ENCODE measurements at regions not wholly inside any gene's neighbourhood (a gene's known extent, or its start where the extent isn't known, plus 50 kb on each side); places are given as distances from the start of the nearest gene placed in this dataset.

- no peaks in the 10 kb centered on the region for H3K27me3 ChIP-seq (ENCODE audit: insufficient read depth)
- no peak for DNase-seq
- no peaks in the 10 kb centered on the region for H3F3A ChIP-seq (replicated peaks; ENCODE audit: insufficient read depth)
- no peaks in the 10 kb centered on the region for H4K20me1 ChIP-seq (ENCODE audit: insufficient read depth)
- no peaks in the 10 kb centered on the region for H3K9me3 ChIP-seq
- H2AFZ ChIP-seq (ENCODE audit: low read depth): no peak overlapping the region
- no peak overlapping the region for H3K4me3 ChIP-seq (ENCODE audit: low read depth in 2 of 2, low read length in 1 of 2)
- H3K9ac ChIP-seq: no peak overlapping the region
- H3K4me2 ChIP-seq: no peak overlapping the region
- no peaks in the 10 kb centered on the region for H3K36me3 ChIP-seq (replicated peaks in 1 of 2; ENCODE audit: control insufficient read depth in 1 of 2, insufficient read depth in 2 of 2, low read length in 1 of 2)
- H3K79me2 ChIP-seq (ENCODE audit: insufficient read depth): no peaks in the 10 kb centered on the region
- WGBS (ENCODE audit: low lambda C conversion rate): 73% methylated on average over 3 of the region's 3 CpGs
- H3K27ac ChIP-seq (ENCODE audit: low read depth in 2 of 2, low read length in 1 of 2): no peak overlapping the region
- H3K9me2 ChIP-seq: no peaks in the 10 kb centered on the region
- TF ChIP-seq MAX (IDR thresholded peaks at IDR 0.05; ENCODE audit: low read depth): no peak
- no peak for TF ChIP-seq MXI1 (IDR thresholded peaks at IDR 0.05; ENCODE audit: low read depth, low read length)
- no peak for TF ChIP-seq NRF1 (IDR thresholded peaks at IDR 0.05; ENCODE audit: low read depth, low read length)
- TF ChIP-seq TAF1 (IDR thresholded peaks at IDR 0.05; ENCODE audit: borderline replicate concordance, low read depth, low read length): no peak
- TF ChIP-seq FOSL2 (IDR thresholded peaks at IDR 0.05; ENCODE audit: borderline replicate concordance, low read depth): no peak
- TF ChIP-seq FOXM1 (IDR thresholded peaks at IDR 0.05; ENCODE audit: low read depth): no peak
- TF ChIP-seq, protein P1, sequence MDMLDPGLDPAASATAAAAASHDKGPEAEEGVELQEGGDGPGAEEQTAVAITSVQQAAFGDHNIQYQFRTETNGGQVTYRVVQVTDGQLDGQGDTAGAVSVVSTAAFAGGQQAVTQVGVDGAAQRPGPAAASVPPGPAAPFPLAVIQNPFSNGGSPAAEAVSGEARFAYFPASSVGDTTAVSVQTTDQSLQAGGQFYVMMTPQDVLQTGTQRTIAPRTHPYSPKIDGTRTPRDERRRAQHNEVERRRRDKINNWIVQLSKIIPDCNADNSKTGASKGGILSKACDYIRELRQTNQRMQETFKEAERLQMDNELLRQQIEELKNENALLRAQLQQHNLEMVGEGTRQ (IDR thresholded peaks at IDR 0.05; ENCODE audit: borderline replicate concordance, low read depth, low read length): no peak
- TF ChIP-seq FOXJ3 (CRISPR knock-in tag; IDR thresholded peaks at IDR 0.05): no peak
- no peak for TF ChIP-seq GABPA (IDR thresholded peaks at IDR 0.05; ENCODE audit: low read depth)
- no peak for TF ChIP-seq TCF12 (IDR thresholded peaks at IDR 0.05)
- TF ChIP-seq MEF2A (IDR thresholded peaks at IDR 0.05; ENCODE audit: borderline replicate concordance, low read depth): no peak
- H3K4me1 ChIP-seq (ENCODE audit: control insufficient read depth in 1 of 2, insufficient read depth in 2 of 2, low read depth in 1 of 2, low read length in 1 of 2): no peaks in the 10 kb centered on the region; a peak in 1 of 4 replicates
- CTCF ChIA-PET: interaction anchor here (0.5 to 1.8 kb wide), 5 partner anchors 13 to 1494 kb away, joined by 3 to 4 read pairs (median 3); no protein-coding TSS in a partner anchor
- POLR2A ChIA-PET: no interaction called here
These were observed 108.5 kb upstream of the GPC6 start for GRCh38 chr13:93118081-93118615.

GRCh38 chr13:93140912-93141311 is 85.7 kb upstream of the GPC6 start:
- CTCF ChIA-PET: no interaction called here
- H3F3A ChIP-seq (replicated peaks; ENCODE audit: insufficient read depth): no peaks in the 10 kb centered on the region
- no peaks in the 10 kb centered on the region for H3K27me3 ChIP-seq (ENCODE audit: insufficient read depth)
- H3K36me3 ChIP-seq (replicated peaks in 1 of 2; ENCODE audit: control insufficient read depth in 1 of 2, insufficient read depth in 2 of 2, low read length in 1 of 2): no peaks in the 10 kb centered on the region
- no peak overlapping the region for H3K27ac ChIP-seq (ENCODE audit: low read depth in 2 of 2, low read length in 1 of 2)
- H2AFZ ChIP-seq (ENCODE audit: low read depth): no peak overlapping the region
- H3K9me3 ChIP-seq: no peaks in the 10 kb centered on the region
- no peak for DNase-seq
- no peaks in the 10 kb centered on the region for H4K20me1 ChIP-seq (ENCODE audit: insufficient read depth)
- no peak overlapping the region for H3K9ac ChIP-seq
- TF ChIP-seq JUND (IDR thresholded peaks at IDR 0.05) (no peak), USF1 (IDR thresholded peaks at IDR 0.05; ENCODE audit: borderline replicate concordance, low read depth) (no peak), TAF1 (IDR thresholded peaks at IDR 0.05; ENCODE audit: borderline replicate concordance, low read depth, low read length) (no peak)
- H3K4me1 ChIP-seq (ENCODE audit: control insufficient read depth in 1 of 2, insufficient read depth in 2 of 2, low read depth in 1 of 2, low read length in 1 of 2): no peaks in the 10 kb centered on the region
- POLR2A ChIA-PET: no interaction called here
- H3K9me2 ChIP-seq: no peaks in the 10 kb centered on the region
- no peak overlapping the region for H3K4me3 ChIP-seq (ENCODE audit: low read depth in 2 of 2, low read length in 1 of 2)
- no peaks in the 10 kb centered on the region for H3K79me2 ChIP-seq (ENCODE audit: insufficient read depth)
- no peak overlapping the region for H3K4me2 ChIP-seq
- WGBS (ENCODE audit: low lambda C conversion rate): 75% methylated on average over 2 of the region's 2 CpGs

Data from SK-N-SH (cell line).